ENCODE measurements at regions not wholly inside any gene's neighbourhood (a gene's known extent, or its start where the extent isn't known, plus 50 kb on each side); places are given as distances from the start of the nearest gene placed in this dataset.

- TF ChIP-seq CTCF (conservative IDR thresholded peaks at IDR 0.05; ENCODE audit: low read depth, low read length) (no peak), EZH2 (IDR thresholded peaks at IDR 0.05; ENCODE audit: borderline replicate concordance, low read depth, low read length, poor library complexity, severe bottlenecking) (no peak)
Measured at GRCh38 chr7:17448479-17449423, 150.3 kb downstream of the AHR start.
